ENCODE measurements at regions not wholly inside any gene's neighbourhood (a gene's known extent, or its start where the extent isn't known, plus 50 kb on each side); places are given as distances from the start of the nearest gene placed in this dataset.

DNA sequence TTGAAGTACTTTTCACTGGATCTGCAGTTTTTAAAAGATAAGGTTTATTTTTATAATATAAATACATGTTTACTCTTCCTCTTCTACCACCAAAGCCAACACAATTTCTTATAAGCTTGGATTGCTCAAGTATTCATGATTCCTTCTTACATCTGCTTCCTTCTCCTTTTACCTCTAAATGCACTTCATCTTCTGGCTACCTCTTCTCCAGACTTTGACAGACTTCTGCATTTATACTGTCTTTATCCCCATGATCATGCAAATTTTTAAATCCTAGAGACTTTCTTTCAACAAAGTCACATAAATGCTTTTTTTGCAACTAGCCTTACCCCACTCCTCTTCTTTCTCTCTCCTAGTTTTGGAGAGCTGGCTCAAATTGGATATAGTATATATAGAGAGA, 142.9 kb downstream of the TFAP2B start:
- TF ChIP-seq EZH2 (IDR thresholded peaks at IDR 0.05) (no peak), EZH2phosphoT487 (IDR thresholded peaks at IDR 0.05) (no peak)
- TF ChIP-seq, protein P1, sequence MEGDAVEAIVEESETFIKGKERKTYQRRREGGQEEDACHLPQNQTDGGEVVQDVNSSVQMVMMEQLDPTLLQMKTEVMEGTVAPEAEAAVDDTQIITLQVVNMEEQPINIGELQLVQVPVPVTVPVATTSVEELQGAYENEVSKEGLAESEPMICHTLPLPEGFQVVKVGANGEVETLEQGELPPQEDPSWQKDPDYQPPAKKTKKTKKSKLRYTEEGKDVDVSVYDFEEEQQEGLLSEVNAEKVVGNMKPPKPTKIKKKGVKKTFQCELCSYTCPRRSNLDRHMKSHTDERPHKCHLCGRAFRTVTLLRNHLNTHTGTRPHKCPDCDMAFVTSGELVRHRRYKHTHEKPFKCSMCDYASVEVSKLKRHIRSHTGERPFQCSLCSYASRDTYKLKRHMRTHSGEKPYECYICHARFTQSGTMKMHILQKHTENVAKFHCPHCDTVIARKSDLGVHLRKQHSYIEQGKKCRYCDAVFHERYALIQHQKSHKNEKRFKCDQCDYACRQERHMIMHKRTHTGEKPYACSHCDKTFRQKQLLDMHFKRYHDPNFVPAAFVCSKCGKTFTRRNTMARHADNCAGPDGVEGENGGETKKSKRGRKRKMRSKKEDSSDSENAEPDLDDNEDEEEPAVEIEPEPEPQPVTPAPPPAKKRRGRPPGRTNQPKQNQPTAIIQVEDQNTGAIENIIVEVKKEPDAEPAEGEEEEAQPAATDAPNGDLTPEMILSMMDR (IDR thresholded peaks at IDR 0.05), result no peak
